Parathyroid adenoma (tissue), 2 donors: ENCODE measurements at regions not wholly inside any gene's neighbourhood (a gene's known extent, or its start where the extent isn't known, plus 50 kb on each side); places are given as distances from the start of the nearest gene placed in this dataset.

Source experiments
- H2AFZ ChIP-seq: fragments of 300-600 bp; sonication (generic); one replicate; pipeline ENCODE4 v1.7.0; 2017; ENCODE audit warnings: antibody characterized with exemption, mild to moderate bottlenecking
- H3K27ac ChIP-seq: fragments of 300-600 bp; sonication (generic); one replicate; pipeline ENCODE4 v1.7.0; 2017
- H3K27me3 ChIP-seq: fragments of 300-600 bp; sonication (generic); one replicate; pipeline ENCODE4 v1.7.0; 2017; ENCODE audit warnings: low read length; ENCODE audit not compliant: control insufficient read depth, insufficient read depth
- H3K36me3 ChIP-seq: fragments of 300-600 bp; sonication (generic); one replicate; pipeline ENCODE4 v1.7.0; 2017; ENCODE audit warnings: low read length; ENCODE audit not compliant: control insufficient read depth, insufficient read depth
- H3K4me1 ChIP-seq: fragments of 300-600 bp; sonication (generic); one replicate; pipeline ENCODE4 v1.7.0; 2017; ENCODE audit warnings: control low read depth
- H3K4me2 ChIP-seq: fragments of 300-600 bp; sonication (generic); one replicate; pipeline ENCODE4 v1.7.0; 2017; ENCODE audit warnings: low read length
- H3K4me3 ChIP-seq: fragments of 300-600 bp; sonication (generic); one replicate; pipeline ENCODE4 v1.7.0; 2017; ENCODE audit warnings: low read depth, low read length
- H3K79me2 ChIP-seq: fragments of 300-600 bp; sonication (generic); one replicate; pipeline ENCODE4 v1.7.0; 2017; ENCODE audit warnings: control low read depth
- H3K9ac ChIP-seq: fragments of 300-600 bp; sonication (generic); one replicate; pipeline ENCODE4 v1.7.0; 2017; ENCODE audit warnings: mild to moderate bottlenecking
- H3K9me3 ChIP-seq: fragments of 300-600 bp; sonication (generic); one replicate; pipeline ENCODE4 v1.7.0; 2017; ENCODE audit warnings: low read length; ENCODE audit not compliant: control insufficient read depth
- CTCF ChIP-seq: fragments of 300-600 bp; sonication (generic); IDR thresholded peaks from one replicate; pipeline ENCODE4 v1.7.0; 2017; ENCODE audit warnings: antibody characterized with exemption, mild to moderate bottlenecking
- donor health status: primary hyperparathyroidism.

- no peaks in the 10 kb centered on the region for H3K4me1 ChIP-seq
- no peaks in the 10 kb centered on the region for H3K36me3 ChIP-seq
Measured at GRCh38 chr2:133624551-133624950, 56.3 kb upstream of the NCKAP5 start.

GRCh38 chr2:133627741-133628140 is 59.5 kb upstream of the NCKAP5 start:
- Histone ChIP-seq H3K9me3 (no peaks in the 10 kb centered on the region), H3K27ac (no peak overlapping the region), H2AFZ (no peak overlapping the region), H3K27me3 (no peaks in the 10 kb centered on the region), H3K4me1 (no peaks in the 10 kb centered on the region), H3K4me3 (no peak overlapping the region), H3K79me2 (no peaks in the 10 kb centered on the region), H3K9ac (no peak overlapping the region), H3K36me3 (no peaks in the 10 kb centered on the region), H3K4me2 (no peak overlapping the region)
- no peak for TF ChIP-seq CTCF

More at GRCh38 chr2:133624551-133624950, 56.3 kb upstream of the NCKAP5 start:
- Histone ChIP-seq H3K9ac (no peak overlapping the region), H3K79me2 (no peaks in the 10 kb centered on the region), H3K27me3 (no peaks in the 10 kb centered on the region), H2AFZ (no peak overlapping the region), H3K9me3 (no peaks in the 10 kb centered on the region), H3K4me3 (no peak overlapping the region), H3K27ac (no peak overlapping the region), H3K4me2 (no peak overlapping the region)
- TF ChIP-seq CTCF: no peak

GRCh38 chr2:133633309-133633708 is 65.0 kb upstream of the NCKAP5 start:
- TF ChIP-seq CTCF: no peak
- H3K79me2 ChIP-seq: no peaks in the 10 kb centered on the region
- no peak overlapping the region for H3K27ac ChIP-seq
- H3K4me1 ChIP-seq: no peaks in the 10 kb centered on the region
- H3K36me3 ChIP-seq: no peaks in the 10 kb centered on the region
- no peak overlapping the region for H3K9ac ChIP-seq
- no peaks in the 10 kb centered on the region for H3K27me3 ChIP-seq
- H2AFZ ChIP-seq: no peak overlapping the region
- H3K4me2 ChIP-seq: no peak overlapping the region
- no peak overlapping the region for H3K4me3 ChIP-seq
- no peaks in the 10 kb centered on the region for H3K9me3 ChIP-seq

- TF ChIP-seq CTCF: no peak
- no peak overlapping the region for H3K4me3 ChIP-seq
- no peaks in the 10 kb centered on the region for H3K4me1 ChIP-seq
- no peak overlapping the region for H3K27ac ChIP-seq
- no peaks in the 10 kb centered on the region for H3K27me3 ChIP-seq
- no peaks in the 10 kb centered on the region for H3K36me3 ChIP-seq
- H3K9me3 ChIP-seq: no peaks in the 10 kb centered on the region
- no peaks in the 10 kb centered on the region for H3K79me2 ChIP-seq
- no peak overlapping the region for H3K4me2 ChIP-seq
- no peak overlapping the region for H2AFZ ChIP-seq
- H3K9ac ChIP-seq: no peak overlapping the region
Measured at GRCh38 chr2:133633881-133634409, 65.7 kb upstream of the NCKAP5 start.

GRCh38 chr2:133635131-133635530 is 66.9 kb upstream of the NCKAP5 start:
- H3K4me3 ChIP-seq: no peak overlapping the region
- no peak overlapping the region for H2AFZ ChIP-seq
- no peaks in the 10 kb centered on the region for H3K27me3 ChIP-seq
- H3K9ac ChIP-seq: no peak overlapping the region
- H3K79me2 ChIP-seq: no peaks in the 10 kb centered on the region
- no peak overlapping the region for H3K27ac ChIP-seq
- H3K4me2 ChIP-seq: no peak overlapping the region
- no peak for TF ChIP-seq CTCF
- H3K36me3 ChIP-seq: no peaks in the 10 kb centered on the region
- H3K4me1 ChIP-seq: no peaks in the 10 kb centered on the region
- no peaks in the 10 kb centered on the region for H3K9me3 ChIP-seq
